Natural killer cell (primary cell): ENCODE measurements at regions not wholly inside any gene's neighbourhood (a gene's known extent, or its start where the extent isn't known, plus 50 kb on each side); places are given as distances from the start of the nearest gene placed in this dataset.

Experiments used
- ATAC-seq, 3 donors: fragments of 150-1000 bp in 2 of 3; fragments of 200-7000 bp in 1 of 3; cut with Tn5 transposase; 1 replicate in 1 of 3; 2 replicates in 2 of 3; pipeline ENCODE4 v1.10.0; 2021; ENCODE audit warnings: mild to moderate bottlenecking in 2 of 3, moderate library complexity in 2 of 3
- DNase-seq, 2 donors: peaks; one replicate each; pipeline versions ENCODE4 v3.0.0 to v3.0.0-alpha.2; 2013 to 2021; ENCODE audit warnings: mixed read lengths in 1 of 2
- H3K27ac ChIP-seq: one replicate; pipeline ENCODE4 v1.5.1; 2013; ENCODE audit warnings: mild to moderate bottlenecking, low read length
- H3K27me3 ChIP-seq: one replicate; pipeline ENCODE4 v1.6.1; 2013; ENCODE audit warnings: low read length; ENCODE audit not compliant: control insufficient read depth, insufficient read depth
- H3K36me3 ChIP-seq: one replicate; pipeline ENCODE4 v1.6.1; 2013; ENCODE audit warnings: low read length; ENCODE audit not compliant: control insufficient read depth, insufficient read depth
- H3K4me1 ChIP-seq: one replicate; pipeline ENCODE4 v1.6.1; 2013; ENCODE audit warnings: low read length; ENCODE audit not compliant: control insufficient read depth, insufficient read depth
- H3K4me3 ChIP-seq: one replicate; pipeline ENCODE4 v1.5.1; 2013; ENCODE audit warnings: low read length
- H3K9me3 ChIP-seq: one replicate; pipeline ENCODE4 v1.6.1; 2013; ENCODE audit warnings: low read length; ENCODE audit not compliant: control insufficient read depth, insufficient read depth
- H3K27ac Mint-ChIP-seq, 2 donors: one replicate each; pipeline ENCODE4 v1.8.0; 2022; ENCODE audit warnings: mild to moderate bottlenecking in 2 of 2, mixed read lengths in 2 of 2, moderate library complexity in 1 of 2
- H3K27me3 Mint-ChIP-seq, 2 donors: one replicate each; pipeline ENCODE4 v1.8.0; 2022; ENCODE audit warnings: low read depth in 2 of 2, mixed read lengths in 2 of 2
- H3K36me3 Mint-ChIP-seq: one replicate; pipeline ENCODE4 v1.8.0; 2022; ENCODE audit warnings: mixed read lengths
- H3K4me1 Mint-ChIP-seq, 2 donors: one replicate each; pipeline ENCODE4 v1.8.0; 2022; ENCODE audit warnings: mixed read lengths in 2 of 2
- H3K4me3 Mint-ChIP-seq: one replicate; pipeline ENCODE4 v1.8.0; 2022; ENCODE audit warnings: mild to moderate bottlenecking, moderate library complexity, mixed read lengths
- H3K9me3 Mint-ChIP-seq, 2 donors: one replicate each; pipeline ENCODE4 v1.8.0; 2022; ENCODE audit warnings: mixed read lengths in 2 of 2
- CTCF ChIP-seq: fragments of 200-600 bp; IDR thresholded peaks from one replicate; pipeline ENCODE4 v1.8.0; 2022; ENCODE audit warnings: antibody characterized with exemption
- WGBS: methylation state at CpG from one replicate; pipeline ENCODE4 v1.1.7; 2013; ENCODE audit warnings: missing lambda C conversion rate; ENCODE audit not compliant: insufficient coverage; 5-methylcytosine and 5-hydroxymethylcytosine counted together
- intact Hi-C: fragments of 100-400 bp; cut with micrococcal nuclease; formaldehyde crosslinking; loops from one replicate; pipeline ENCODE4 v1.14.2; 2022

- 91% methylated on average over 3 of the region's 3 CpGs for WGBS
- TF ChIP-seq CTCF: no peak
- no peak overlapping the region for H3K27ac ChIP-seq
- no peaks in the 10 kb centered on the region for H3K36me3 Mint-ChIP-seq
- H3K4me3 ChIP-seq: no peak overlapping the region
- intact Hi-C loops: no loop called here
- peaks cover 7 to 22% of the 10 kb centered on the region in 2 donors for H3K27me3 Mint-ChIP-seq
- no peaks in the 10 kb centered on the region for H3K4me1 Mint-ChIP-seq
- ATAC-seq (no peak), DNase-seq (no peak)
- no peaks in the 10 kb centered on the region for H3K4me1 ChIP-seq
- H3K9me3 Mint-ChIP-seq: no peaks in the 10 kb centered on the region
- H3K36me3 ChIP-seq: no peaks in the 10 kb centered on the region
- H3K27ac Mint-ChIP-seq: no peak overlapping the region
- H3K9me3 ChIP-seq: no peaks in the 10 kb centered on the region
- no peak overlapping the region for H3K4me3 Mint-ChIP-seq
- H3K27me3 ChIP-seq: no peaks in the 10 kb centered on the region
Observed at GRCh38 chr17:34178092-34178491, 77.0 kb upstream of the CCL2 start.

GRCh38 chr17:34182036-34182803, 72.9 kb upstream of the CCL2 start:
- intact Hi-C loops: no loop called here
- no peak overlapping the region for H3K4me3 ChIP-seq
- 68% methylated on average over 4 of the region's 6 CpGs for WGBS
- Mint-ChIP-seq H3K27ac (no peak overlapping the region), H3K27me3 (peaks cover 15 to 22% of the 10 kb centered on the region in 2 donors), H3K4me1 (no peaks in the 10 kb centered on the region), H3K4me3 (no peak overlapping the region), H3K9me3 (no peaks in the 10 kb centered on the region), H3K36me3 (no peaks in the 10 kb centered on the region)
- H3K27me3 ChIP-seq: no peaks in the 10 kb centered on the region
- ATAC-seq (no peak), DNase-seq (no peak)
- no peaks in the 10 kb centered on the region for H3K4me1 ChIP-seq
- H3K36me3 ChIP-seq: no peaks in the 10 kb centered on the region
- no peak for TF ChIP-seq CTCF
- H3K27ac ChIP-seq: no peak overlapping the region
- no peaks in the 10 kb centered on the region for H3K9me3 ChIP-seq

- no peak for ATAC-seq
Observed at GRCh38 chr17:34195987-34196386, 59.1 kb upstream of the CCL2 start.

More at GRCh38 chr17:34195987-34196386, 59.1 kb upstream of the CCL2 start:
- no peaks in the 10 kb centered on the region for H3K36me3 ChIP-seq
- 91% methylated on average over 3 of the region's 3 CpGs for WGBS
- intact Hi-C loops: no loop called here
- no peak overlapping the region for H3K4me3 ChIP-seq
- H3K27ac ChIP-seq: no peak overlapping the region
- no peak for TF ChIP-seq CTCF
- peaks cover 9 to 31% of the 10 kb centered on the region in 2 donors for H3K27me3 Mint-ChIP-seq
- H3K36me3 Mint-ChIP-seq: no peaks in the 10 kb centered on the region
- H3K27ac Mint-ChIP-seq: no peak overlapping the region
- H3K9me3 ChIP-seq: no peaks in the 10 kb centered on the region
- no peak for DNase-seq
- no peak overlapping the region for H3K4me3 Mint-ChIP-seq
- peaks cover 0 to 7% of the 10 kb centered on the region in 2 donors for H3K4me1 Mint-ChIP-seq
- no peaks in the 10 kb centered on the region for H3K4me1 ChIP-seq
- H3K27me3 ChIP-seq: peaks cover 4% of the 10 kb centered on the region
- no peaks in the 10 kb centered on the region for H3K9me3 Mint-ChIP-seq
